Right lobe of liver (tissue), 4 donors: ENCODE measurements at regions not wholly inside any gene's neighbourhood (a gene's known extent, or its start where the extent isn't known, plus 50 kb on each side); places are given as distances from the start of the nearest gene placed in this dataset.

Source experiments
- CTCF ChIP-seq, 4 donors: fragments of 200-600 bp in 3 of 4; fragments of 450-650 bp in 1 of 4; IDR thresholded peaks; one replicate each; pipeline versions ENCODE4 v1.5.1 to v1.8.0; 2016 to 2022; ENCODE audit warnings: antibody characterized with exemption in 4 of 4, mild to moderate bottlenecking in 2 of 4
- POLR2A ChIP-seq: fragments of 450-650 bp; IDR thresholded peaks from one replicate; pipeline ENCODE4 v1.6.1; 2017; ENCODE audit warnings: antibody characterized with exemption, mild to moderate bottlenecking
- donor health status: DM: no; HTN: no; CAD: no.
- donor health status: DM: no; HTN: no; CAD: no.
- donor health status: DM: no; HTN: yes; CAD: no.

- no peak for TF ChIP-seq POLR2A
- TF ChIP-seq CTCF (IDR thresholded peaks at IDR 0.05) = no peak
Observed at GRCh38 chr12:3352230-3352629, 138.8 kb upstream of the PRMT8 start.
